ENCODE measurements at regions not wholly inside any gene's neighbourhood (a gene's known extent, or its start where the extent isn't known, plus 50 kb on each side); places are given as distances from the start of the nearest gene placed in this dataset.
"Not testable (repeated sequence)": the region's sequence is repeated elsewhere in the genome, so short reads cannot be mapped to it uniquely, and the experiment has no call there.

DNA sequence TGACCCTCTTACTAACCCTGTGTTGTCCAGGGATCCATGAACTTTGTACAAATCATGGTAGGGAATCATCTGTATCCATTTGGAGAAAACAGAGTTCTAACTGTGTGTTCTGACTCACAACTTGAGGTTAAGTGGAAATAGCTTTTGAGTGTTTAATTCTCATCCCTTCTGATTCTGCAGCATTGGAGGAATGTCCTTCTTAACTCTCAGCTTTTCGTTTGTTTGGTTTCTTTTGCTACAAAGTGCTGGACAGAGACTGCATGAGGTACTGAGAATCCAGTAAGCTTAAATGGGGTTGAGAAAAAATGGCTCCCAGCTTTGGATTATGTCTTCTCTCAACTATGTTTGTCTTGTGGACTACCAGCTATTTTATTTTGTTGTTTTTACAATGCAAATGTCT lies 352.1 kb upstream of the KIF2B start:
- H3K27ac ChIP-seq (ENCODE audit: low read length) = no peak overlapping the region
- in situ Hi-C loops (cut with HindIII; ENCODE audit: low pct_unique_long_range_greater_than_20kb, low sequenced_read_pairs) (no loop called here), intact Hi-C loops (cut with micrococcal nuclease; ENCODE audit: unreplicated experiment) (no loop called here)
- no TSS peak for BruUV-seq (replicated peaks)
- H3K36me3 ChIP-seq (ENCODE audit: control insufficient read depth, insufficient read depth, low read length) = no peaks in the 10 kb centered on the region
- H3K9me3 ChIP-seq (ENCODE audit: control insufficient read depth, insufficient read depth, low read depth, low read length) = no peaks in the 10 kb centered on the region
- TF ChIP-seq, protein P1, sequence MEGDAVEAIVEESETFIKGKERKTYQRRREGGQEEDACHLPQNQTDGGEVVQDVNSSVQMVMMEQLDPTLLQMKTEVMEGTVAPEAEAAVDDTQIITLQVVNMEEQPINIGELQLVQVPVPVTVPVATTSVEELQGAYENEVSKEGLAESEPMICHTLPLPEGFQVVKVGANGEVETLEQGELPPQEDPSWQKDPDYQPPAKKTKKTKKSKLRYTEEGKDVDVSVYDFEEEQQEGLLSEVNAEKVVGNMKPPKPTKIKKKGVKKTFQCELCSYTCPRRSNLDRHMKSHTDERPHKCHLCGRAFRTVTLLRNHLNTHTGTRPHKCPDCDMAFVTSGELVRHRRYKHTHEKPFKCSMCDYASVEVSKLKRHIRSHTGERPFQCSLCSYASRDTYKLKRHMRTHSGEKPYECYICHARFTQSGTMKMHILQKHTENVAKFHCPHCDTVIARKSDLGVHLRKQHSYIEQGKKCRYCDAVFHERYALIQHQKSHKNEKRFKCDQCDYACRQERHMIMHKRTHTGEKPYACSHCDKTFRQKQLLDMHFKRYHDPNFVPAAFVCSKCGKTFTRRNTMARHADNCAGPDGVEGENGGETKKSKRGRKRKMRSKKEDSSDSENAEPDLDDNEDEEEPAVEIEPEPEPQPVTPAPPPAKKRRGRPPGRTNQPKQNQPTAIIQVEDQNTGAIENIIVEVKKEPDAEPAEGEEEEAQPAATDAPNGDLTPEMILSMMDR (IDR thresholded peaks at IDR 0.05) = no peak
- TF ChIP-seq POLR2AphosphoS5 (IDR thresholded peaks at IDR 0.05; ENCODE audit: low read depth, low read length) = no peak
- TF ChIP-seq TCF7L2 (IDR thresholded peaks at IDR 0.05; ENCODE audit: low read depth, low read length) = no peak
- no peak for TF ChIP-seq SIN3A (IDR thresholded peaks at IDR 0.05; ENCODE audit: borderline replicate concordance, insufficient read depth, low read depth, low read length)
- TF ChIP-seq, protein P2, sequence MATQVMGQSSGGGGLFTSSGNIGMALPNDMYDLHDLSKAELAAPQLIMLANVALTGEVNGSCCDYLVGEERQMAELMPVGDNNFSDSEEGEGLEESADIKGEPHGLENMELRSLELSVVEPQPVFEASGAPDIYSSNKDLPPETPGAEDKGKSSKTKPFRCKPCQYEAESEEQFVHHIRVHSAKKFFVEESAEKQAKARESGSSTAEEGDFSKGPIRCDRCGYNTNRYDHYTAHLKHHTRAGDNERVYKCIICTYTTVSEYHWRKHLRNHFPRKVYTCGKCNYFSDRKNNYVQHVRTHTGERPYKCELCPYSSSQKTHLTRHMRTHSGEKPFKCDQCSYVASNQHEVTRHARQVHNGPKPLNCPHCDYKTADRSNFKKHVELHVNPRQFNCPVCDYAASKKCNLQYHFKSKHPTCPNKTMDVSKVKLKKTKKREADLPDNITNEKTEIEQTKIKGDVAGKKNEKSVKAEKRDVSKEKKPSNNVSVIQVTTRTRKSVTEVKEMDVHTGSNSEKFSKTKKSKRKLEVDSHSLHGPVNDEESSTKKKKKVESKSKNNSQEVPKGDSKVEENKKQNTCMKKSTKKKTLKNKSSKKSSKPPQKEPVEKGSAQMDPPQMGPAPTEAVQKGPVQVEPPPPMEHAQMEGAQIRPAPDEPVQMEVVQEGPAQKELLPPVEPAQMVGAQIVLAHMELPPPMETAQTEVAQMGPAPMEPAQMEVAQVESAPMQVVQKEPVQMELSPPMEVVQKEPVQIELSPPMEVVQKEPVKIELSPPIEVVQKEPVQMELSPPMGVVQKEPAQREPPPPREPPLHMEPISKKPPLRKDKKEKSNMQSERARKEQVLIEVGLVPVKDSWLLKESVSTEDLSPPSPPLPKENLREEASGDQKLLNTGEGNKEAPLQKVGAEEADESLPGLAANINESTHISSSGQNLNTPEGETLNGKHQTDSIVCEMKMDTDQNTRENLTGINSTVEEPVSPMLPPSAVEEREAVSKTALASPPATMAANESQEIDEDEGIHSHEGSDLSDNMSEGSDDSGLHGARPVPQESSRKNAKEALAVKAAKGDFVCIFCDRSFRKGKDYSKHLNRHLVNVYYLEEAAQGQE (IDR thresholded peaks at IDR 0.05; ENCODE audit: insufficient read depth in 1 of 2, low read depth in 2 of 2, low read length in 1 of 2) = no peak
- H3K4me1 ChIP-seq (ENCODE audit: control insufficient read depth, insufficient read depth, low read length) = no peaks in the 10 kb centered on the region
- H3K27me3 ChIP-seq (ENCODE audit: control insufficient read depth, insufficient read depth, low read length) = no peaks in the 10 kb centered on the region
- no peak for DNase-seq (ENCODE audit: low read depth, low spot score)
- H3K4me3 ChIP-seq (ENCODE audit: low read depth in 2 of 2, low read length in 2 of 2) = no peak overlapping the region
- ChIA-PET POLR2A (no interaction called here), CTCF (interaction anchor here (0.7 kb wide), 1 partner anchor 505 kb away, joined by 5 read pairs; no protein-coding TSS in a partner anchor)
- no peak for ATAC-seq

DNA sequence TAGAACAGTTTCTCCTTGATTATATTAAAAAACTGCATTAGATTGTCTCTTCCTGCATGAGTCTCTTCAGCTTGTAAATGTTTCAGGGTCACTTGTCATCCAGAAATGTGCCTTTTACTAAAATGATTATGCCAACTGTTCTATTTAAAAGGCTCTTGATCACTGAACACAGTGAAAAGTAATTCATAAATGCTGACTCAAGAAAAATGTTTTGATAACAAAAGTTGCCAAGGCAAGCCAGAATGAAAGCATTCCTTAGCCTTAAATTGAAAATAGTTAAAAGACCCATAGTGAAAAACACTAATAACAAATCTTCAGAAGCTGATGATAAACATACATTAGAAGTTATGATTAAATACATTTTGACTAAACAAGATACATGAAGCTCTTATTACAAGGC lies 356.0 kb upstream of the KIF2B start:
- DNase-seq (ENCODE audit: low read depth, low spot score) (no peak), ATAC-seq (no peak)
- no peaks in the 10 kb centered on the region for H3K36me3 ChIP-seq (ENCODE audit: control insufficient read depth, insufficient read depth, low read length)
- no TSS peak for BruUV-seq (replicated peaks)
- intact Hi-C loops (cut with micrococcal nuclease; ENCODE audit: unreplicated experiment) = no loop called here
- H3K27me3 ChIP-seq (ENCODE audit: control insufficient read depth, insufficient read depth, low read length) = no peaks in the 10 kb centered on the region
- H3K4me1 ChIP-seq (ENCODE audit: control insufficient read depth, insufficient read depth, low read length) = no peaks in the 10 kb centered on the region
- ChIA-PET CTCF (no interaction called here), POLR2A (no interaction called here)
- in situ Hi-C loops (cut with HindIII; ENCODE audit: low pct_unique_long_range_greater_than_20kb, low sequenced_read_pairs) = no loop called here
- H3K27ac ChIP-seq (ENCODE audit: low read length) = no peak overlapping the region
- TF ChIP-seq, protein P1 (IDR thresholded peaks at IDR 0.05) = no peak
- TF ChIP-seq SIN3A (IDR thresholded peaks at IDR 0.05; ENCODE audit: borderline replicate concordance, insufficient read depth, low read depth, low read length) = no peak
- H3K9me3 ChIP-seq (ENCODE audit: control insufficient read depth, insufficient read depth, low read depth, low read length) = no peaks in the 10 kb centered on the region
- H3K4me3 ChIP-seq (ENCODE audit: low read depth in 2 of 2, low read length in 2 of 2) = no peak overlapping the region

DNA sequence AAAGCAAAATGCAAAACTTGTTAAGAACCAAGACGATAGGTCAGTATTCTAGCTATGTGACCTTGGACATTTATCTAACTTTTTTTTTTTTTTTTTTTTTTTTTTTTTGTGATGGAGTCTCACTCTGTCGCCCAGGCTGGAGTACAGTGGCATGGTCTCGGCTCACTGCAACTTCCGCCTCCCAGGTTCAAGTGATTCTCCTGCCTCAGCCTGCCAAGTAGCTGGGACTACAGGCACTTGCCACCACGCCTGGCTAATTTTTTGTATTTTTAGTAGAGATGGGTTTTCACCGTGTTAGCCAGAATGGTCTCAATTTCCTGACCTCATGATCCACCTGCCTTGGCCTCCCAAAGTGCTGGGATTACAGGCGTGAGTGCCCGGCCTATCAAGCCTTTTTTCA lies 358.3 kb upstream of the KIF2B start:
- H3K4me1 ChIP-seq (ENCODE audit: control insufficient read depth, insufficient read depth, low read length); ATAC-seq; H3K4me3 ChIP-seq (ENCODE audit: low read depth in 2 of 2, low read length in 2 of 2); BruUV-seq (replicated peaks); H3K36me3 ChIP-seq (ENCODE audit: control insufficient read depth, insufficient read depth, low read length); DNase-seq (ENCODE audit: low read depth, low spot score); in situ Hi-C loops (cut with HindIII; ENCODE audit: low pct_unique_long_range_greater_than_20kb, low sequenced_read_pairs); intact Hi-C loops (cut with micrococcal nuclease; ENCODE audit: unreplicated experiment); H3K27ac ChIP-seq (ENCODE audit: low read length); POLR2A ChIA-PET; CTCF ChIA-PET; H3K9me3 ChIP-seq (ENCODE audit: control insufficient read depth, insufficient read depth, low read depth, low read length); H3K27me3 ChIP-seq (ENCODE audit: control insufficient read depth, insufficient read depth, low read length): not testable (repeated sequence)

Data from Panc1 (cell line).